ENCODE measurements at regions not wholly inside any gene's neighbourhood (a gene's known extent, or its start where the extent isn't known, plus 50 kb on each side); places are given as distances from the start of the nearest gene placed in this dataset.
"Not testable (repeated sequence)": the region's sequence is repeated elsewhere in the genome, so short reads cannot be mapped to it uniquely, and the experiment has no call there.

DNA sequence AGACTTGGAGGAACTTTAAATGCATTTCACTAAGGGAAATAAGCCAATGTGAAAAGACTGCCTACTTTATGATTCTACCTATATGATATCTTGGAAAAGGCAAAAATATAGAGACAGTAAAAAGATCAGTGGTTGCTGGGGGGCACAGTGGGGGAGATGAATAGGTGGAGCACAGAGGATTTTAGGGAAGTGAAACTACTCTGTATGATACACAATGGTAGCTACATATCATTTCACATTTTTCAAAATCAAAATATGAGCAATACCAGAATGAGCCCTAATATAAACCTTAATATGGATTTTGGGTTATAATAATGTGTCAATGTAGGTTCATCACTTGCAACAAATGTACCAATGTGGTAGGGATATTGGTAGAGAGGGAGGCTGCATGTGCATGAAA lies 161.4 kb upstream of the HTR1E start:
- no peak overlapping the region for H3K4me3 Mint-ChIP-seq
- DNase-seq (no peak), ATAC-seq (ENCODE audit: low read depth) (no peak)
- H3K9ac ChIP-seq (ENCODE audit: low read length): no peak overlapping the region
- no peak for TF ChIP-seq EZH2 (IDR thresholded peaks at IDR 0.05; ENCODE audit: borderline replicate concordance, insufficient read depth, low read depth, low read length, poor library complexity, severe bottlenecking)
- TF ChIP-seq, protein P1, sequence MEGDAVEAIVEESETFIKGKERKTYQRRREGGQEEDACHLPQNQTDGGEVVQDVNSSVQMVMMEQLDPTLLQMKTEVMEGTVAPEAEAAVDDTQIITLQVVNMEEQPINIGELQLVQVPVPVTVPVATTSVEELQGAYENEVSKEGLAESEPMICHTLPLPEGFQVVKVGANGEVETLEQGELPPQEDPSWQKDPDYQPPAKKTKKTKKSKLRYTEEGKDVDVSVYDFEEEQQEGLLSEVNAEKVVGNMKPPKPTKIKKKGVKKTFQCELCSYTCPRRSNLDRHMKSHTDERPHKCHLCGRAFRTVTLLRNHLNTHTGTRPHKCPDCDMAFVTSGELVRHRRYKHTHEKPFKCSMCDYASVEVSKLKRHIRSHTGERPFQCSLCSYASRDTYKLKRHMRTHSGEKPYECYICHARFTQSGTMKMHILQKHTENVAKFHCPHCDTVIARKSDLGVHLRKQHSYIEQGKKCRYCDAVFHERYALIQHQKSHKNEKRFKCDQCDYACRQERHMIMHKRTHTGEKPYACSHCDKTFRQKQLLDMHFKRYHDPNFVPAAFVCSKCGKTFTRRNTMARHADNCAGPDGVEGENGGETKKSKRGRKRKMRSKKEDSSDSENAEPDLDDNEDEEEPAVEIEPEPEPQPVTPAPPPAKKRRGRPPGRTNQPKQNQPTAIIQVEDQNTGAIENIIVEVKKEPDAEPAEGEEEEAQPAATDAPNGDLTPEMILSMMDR (IDR thresholded peaks at IDR 0.05): no peak
- no peaks in the 10 kb centered on the region for H3K9me3 ChIP-seq (ENCODE audit: control extremely low read depth in 1 of 3, control insufficient read depth in 2 of 3, insufficient read depth in 1 of 3, low read length in 2 of 3)
- no peaks in the 10 kb centered on the region for H3K4me1 ChIP-seq (ENCODE audit: control insufficient read depth in 2 of 2, insufficient read depth in 2 of 2, low read length in 2 of 2)
- no peaks in the 10 kb centered on the region for H3K27me3 Mint-ChIP-seq
- H3K27ac ChIP-seq (ENCODE audit: low read length in 2 of 2): no peak overlapping the region
- H3K9me3 Mint-ChIP-seq (ENCODE audit: insufficient read depth): peaks cover 3% of the 10 kb centered on the region
- no peak overlapping the region for H3K4me2 ChIP-seq (replicated peaks; ENCODE audit: low read depth, low read length, poor library complexity, severe bottlenecking)
- no peak overlapping the region for H3K27ac Mint-ChIP-seq
- H3K36me3 ChIP-seq (replicated peaks in 1 of 2; ENCODE audit: control extremely low read depth in 1 of 2, control insufficient read depth in 1 of 2, extremely low read depth in 1 of 2, insufficient read depth in 2 of 2, low read length in 1 of 2): no peaks in the 10 kb centered on the region
- ChIA-PET POLR2A (no interaction called here), CTCF (no interaction called here)
- H3K4me3 ChIP-seq (ENCODE audit: control extremely low read depth in 1 of 5, extremely low read depth in 1 of 5, insufficient read depth in 1 of 5, low read depth in 2 of 5, low read length in 4 of 5): no peak overlapping the region
- intact Hi-C loops (cut with micrococcal nuclease): no loop called here
- no peaks in the 10 kb centered on the region for H3K79me2 ChIP-seq (ENCODE audit: control insufficient read depth, insufficient read depth, low read length)
- no peaks in the 10 kb centered on the region for H3K4me1 Mint-ChIP-seq
- no peak overlapping the region for H2AFZ ChIP-seq (ENCODE audit: insufficient read depth, low read depth, low read length, poor library complexity, severe bottlenecking)
- H3K27me3 ChIP-seq (replicated peaks in 1 of 4; ENCODE audit: control extremely low read depth in 1 of 4, control insufficient read depth in 3 of 4, insufficient read depth in 4 of 4, low read length in 3 of 4): no peaks in the 10 kb centered on the region
- no peaks in the 10 kb centered on the region for H4K20me1 ChIP-seq (ENCODE audit: control insufficient read depth, insufficient read depth, low read length, poor library complexity, severe bottlenecking)

DNA sequence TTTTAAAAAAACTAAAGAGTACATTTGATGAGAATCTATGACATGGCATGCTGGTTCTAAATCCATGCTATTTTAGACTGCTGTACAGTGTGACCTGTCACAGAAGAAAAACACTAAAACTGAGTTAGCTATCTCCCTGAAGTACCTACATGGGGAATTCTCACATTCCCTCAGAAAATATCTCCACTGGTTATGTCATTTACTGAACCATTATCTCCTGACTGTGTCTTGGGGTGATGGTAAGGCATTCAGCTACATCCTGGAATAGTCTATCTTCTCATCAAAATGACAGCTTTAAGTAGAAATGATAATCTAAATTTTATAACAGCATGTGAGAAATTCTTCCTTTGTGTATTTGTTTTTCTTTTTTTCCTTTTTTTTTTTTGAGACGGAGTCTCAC lies 172.1 kb upstream of the HTR1E start:
- Mint-ChIP-seq H3K4me3 (no peak overlapping the region), H3K9me3 (ENCODE audit: insufficient read depth) (no peaks in the 10 kb centered on the region), H3K27me3 (no peaks in the 10 kb centered on the region), H3K4me1 (no peaks in the 10 kb centered on the region), H3K27ac (no peak overlapping the region)
- DNase-seq (no peak), ATAC-seq (ENCODE audit: low read depth) (no peak)
- TF ChIP-seq EZH2 (IDR thresholded peaks at IDR 0.05; ENCODE audit: borderline replicate concordance, insufficient read depth, low read depth, low read length, poor library complexity, severe bottlenecking): no peak
- TF ChIP-seq, protein P1 (IDR thresholded peaks at IDR 0.05): no peak
- no peak overlapping the region for H3K27ac ChIP-seq (ENCODE audit: low read length in 2 of 2)
- ChIA-PET POLR2A (no interaction called here), CTCF (no interaction called here)
- H3K36me3 ChIP-seq (replicated peaks in 1 of 2; ENCODE audit: control extremely low read depth in 1 of 2, control insufficient read depth in 1 of 2, extremely low read depth in 1 of 2, insufficient read depth in 2 of 2, low read length in 1 of 2): no peaks in the 10 kb centered on the region
- WGBS (ENCODE audit: insufficient coverage): no CpG with 5 or more reads among the region's 1 CpG
- no peaks in the 10 kb centered on the region for H3K27me3 ChIP-seq (replicated peaks in 1 of 4; ENCODE audit: control extremely low read depth in 1 of 4, control insufficient read depth in 3 of 4, insufficient read depth in 4 of 4, low read length in 3 of 4)
- no peak overlapping the region for H3K4me3 ChIP-seq (ENCODE audit: control extremely low read depth in 1 of 5, extremely low read depth in 1 of 5, insufficient read depth in 1 of 5, low read depth in 2 of 5, low read length in 4 of 5)
- no peaks in the 10 kb centered on the region for H3K79me2 ChIP-seq (ENCODE audit: control insufficient read depth, insufficient read depth, low read length)
- no peak overlapping the region for H2AFZ ChIP-seq (ENCODE audit: insufficient read depth, low read depth, low read length, poor library complexity, severe bottlenecking)
- H3K9me3 ChIP-seq (ENCODE audit: control extremely low read depth in 1 of 3, control insufficient read depth in 2 of 3, insufficient read depth in 1 of 3, low read length in 2 of 3): peaks cover 0 to 1% (median 1%) of the 10 kb centered on the region in 3 donors
- H3K4me1 ChIP-seq (ENCODE audit: control insufficient read depth in 2 of 2, insufficient read depth in 2 of 2, low read length in 2 of 2): no peaks in the 10 kb centered on the region
- no peak overlapping the region for H3K9ac ChIP-seq (ENCODE audit: low read length)
- H3K4me2 ChIP-seq (replicated peaks; ENCODE audit: low read depth, low read length, poor library complexity, severe bottlenecking): no peak overlapping the region
- no peaks in the 10 kb centered on the region for H4K20me1 ChIP-seq (ENCODE audit: control insufficient read depth, insufficient read depth, low read length, poor library complexity, severe bottlenecking)
- intact Hi-C loops (cut with micrococcal nuclease): no loop called here

DNA sequence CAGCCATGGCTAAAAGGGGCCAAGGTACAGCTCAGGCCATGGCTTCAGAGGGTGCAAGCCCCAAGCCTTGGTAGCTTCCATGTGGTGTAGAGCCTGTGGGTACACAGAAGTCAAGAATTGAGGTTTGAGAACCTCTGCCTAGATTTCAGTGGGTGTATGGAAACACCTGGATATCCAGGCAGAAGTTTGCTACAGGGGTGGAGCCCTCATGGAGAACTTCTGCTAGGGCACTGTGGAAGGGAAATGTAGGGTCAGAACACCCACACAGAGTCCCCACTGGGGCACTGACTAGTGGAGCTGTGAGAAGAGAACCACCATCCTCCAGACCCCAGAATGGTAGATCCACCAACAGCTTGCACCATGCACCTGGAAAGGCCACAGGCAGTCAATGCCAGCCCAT lies 177.4 kb upstream of the HTR1E start:
- H3K4me3 ChIP-seq (ENCODE audit: control extremely low read depth in 1 of 5, extremely low read depth in 1 of 5, insufficient read depth in 1 of 5, low read depth in 2 of 5, low read length in 4 of 5); H3K27me3 ChIP-seq (replicated peaks in 1 of 4; ENCODE audit: control extremely low read depth in 1 of 4, control insufficient read depth in 3 of 4, insufficient read depth in 4 of 4, low read length in 3 of 4); POLR2A ChIA-PET; H3K4me1 ChIP-seq (ENCODE audit: control insufficient read depth in 2 of 2, insufficient read depth in 2 of 2, low read length in 2 of 2); H3K4me2 ChIP-seq (replicated peaks; ENCODE audit: low read depth, low read length, poor library complexity, severe bottlenecking); DNase-seq; H3K9ac ChIP-seq (ENCODE audit: low read length); CTCF ChIA-PET; H3K27ac ChIP-seq (ENCODE audit: low read length in 2 of 2); ATAC-seq (ENCODE audit: low read depth); H3K36me3 ChIP-seq (replicated peaks in 1 of 2; ENCODE audit: control extremely low read depth in 1 of 2, control insufficient read depth in 1 of 2, extremely low read depth in 1 of 2, insufficient read depth in 2 of 2, low read length in 1 of 2); H3K27me3 Mint-ChIP-seq; H3K4me1 Mint-ChIP-seq; H4K20me1 ChIP-seq (ENCODE audit: control insufficient read depth, insufficient read depth, low read length, poor library complexity, severe bottlenecking); H3K4me3 Mint-ChIP-seq; H3K27ac Mint-ChIP-seq; H2AFZ ChIP-seq (ENCODE audit: insufficient read depth, low read depth, low read length, poor library complexity, severe bottlenecking); H3K9me3 Mint-ChIP-seq (ENCODE audit: insufficient read depth); H3K79me2 ChIP-seq (ENCODE audit: control insufficient read depth, insufficient read depth, low read length); intact Hi-C loops (cut with micrococcal nuclease): not testable (repeated sequence)
- H3K9me3 ChIP-seq (ENCODE audit: control extremely low read depth in 1 of 3, control insufficient read depth in 2 of 3, insufficient read depth in 1 of 3, low read length in 2 of 3): peaks cover 0 to 11% (median 11%) of the 10 kb centered on the region in 3 donors
